ENCODE measurements at regions not wholly inside any gene's neighbourhood (a gene's known extent, or its start where the extent isn't known, plus 50 kb on each side); places are given as distances from the start of the nearest gene placed in this dataset.

- H3K27me3 ChIP-seq (ENCODE audit: insufficient read depth, low read length) = no peaks in the 10 kb centered on the region
- no peak overlapping the region for H3K4me3 ChIP-seq (ENCODE audit: low read length in 2 of 2)
- no peak for DNase-seq
- no peak overlapping the region for H3K27ac ChIP-seq (ENCODE audit: low read depth, low read length)
- H3K9me3 ChIP-seq (ENCODE audit: control insufficient read depth in 1 of 2, low read length in 2 of 2) = no peaks in the 10 kb centered on the region
- ChIA-PET POLR2A (ENCODE audit: partially characterized antibody) (no interaction called here), CTCF (ENCODE audit: partially characterized antibody) (no interaction called here)
- no peak overlapping the region for H3K4me3 Mint-ChIP-seq
- peaks cover 0 to 4% (median 0%) of the 10 kb centered on the region in 8 donors for H3K9me3 Mint-ChIP-seq
- H3K27me3 Mint-ChIP-seq = peaks cover 5 to 9% of the 10 kb centered on the region in 2 donors
- no peaks in the 10 kb centered on the region for H3K36me3 ChIP-seq (ENCODE audit: insufficient read depth, low read length)
- H3K27ac Mint-ChIP-seq = no peak overlapping the region
- H3K36me3 Mint-ChIP-seq = no peaks in the 10 kb centered on the region
- H3K4me1 ChIP-seq (ENCODE audit: insufficient read depth, low read length) = no peaks in the 10 kb centered on the region
- intact Hi-C loops (cut with micrococcal nuclease) = no loop called here
- no peaks in the 10 kb centered on the region for H3K4me1 Mint-ChIP-seq
Observed at GRCh38 chr11:19316434-19316833, 75.7 kb upstream of the E2F8 start.

DNA sequence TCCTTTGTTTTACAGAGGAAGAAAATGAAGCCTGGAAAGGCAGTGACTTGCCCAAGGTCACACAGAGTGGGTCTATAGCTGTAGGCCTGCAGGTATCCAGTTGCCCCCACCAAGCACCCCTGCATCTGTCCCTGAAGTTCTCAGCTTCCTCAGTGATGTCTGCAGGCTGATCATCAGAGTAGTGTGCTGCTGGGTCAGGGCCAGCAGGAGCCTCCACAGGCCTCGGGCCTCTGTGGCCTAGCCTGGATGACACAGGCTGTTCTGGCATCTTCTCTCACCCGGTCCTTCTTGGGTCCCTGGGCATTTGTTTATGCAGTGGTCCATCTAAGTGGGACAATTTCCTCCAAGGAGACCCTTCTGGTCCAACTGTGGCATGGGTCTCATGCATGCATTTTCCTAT, 74.8 kb upstream of the E2F8 start:
- POLR2A ChIA-PET (ENCODE audit: partially characterized antibody) = no interaction called here
- Histone ChIP-seq H3K27ac (ENCODE audit: low read depth, low read length) (no peak overlapping the region), H3K27me3 (ENCODE audit: insufficient read depth, low read length) (no peaks in the 10 kb centered on the region), H3K36me3 (ENCODE audit: insufficient read depth, low read length) (no peaks in the 10 kb centered on the region), H3K4me1 (ENCODE audit: insufficient read depth, low read length) (no peaks in the 10 kb centered on the region), H3K4me3 (ENCODE audit: low read length in 2 of 2) (no peak overlapping the region), H3K9me3 (ENCODE audit: control insufficient read depth in 1 of 2, low read length in 2 of 2) (no peaks in the 10 kb centered on the region)
- Mint-ChIP-seq H3K9me3 (peaks cover 0 to 4% (median 0%) of the 10 kb centered on the region in 8 donors), H3K36me3 (no peaks in the 10 kb centered on the region), H3K4me3 (no peak overlapping the region), H3K27ac (no peak overlapping the region), H3K27me3 (peaks cover 2 to 3% of the 10 kb centered on the region in 2 donors), H3K4me1 (no peaks in the 10 kb centered on the region)
- DNase-seq = no peak
- CTCF ChIA-PET (ENCODE audit: partially characterized antibody) = no interaction called here
- intact Hi-C loops (cut with micrococcal nuclease) = no loop called here

DNA sequence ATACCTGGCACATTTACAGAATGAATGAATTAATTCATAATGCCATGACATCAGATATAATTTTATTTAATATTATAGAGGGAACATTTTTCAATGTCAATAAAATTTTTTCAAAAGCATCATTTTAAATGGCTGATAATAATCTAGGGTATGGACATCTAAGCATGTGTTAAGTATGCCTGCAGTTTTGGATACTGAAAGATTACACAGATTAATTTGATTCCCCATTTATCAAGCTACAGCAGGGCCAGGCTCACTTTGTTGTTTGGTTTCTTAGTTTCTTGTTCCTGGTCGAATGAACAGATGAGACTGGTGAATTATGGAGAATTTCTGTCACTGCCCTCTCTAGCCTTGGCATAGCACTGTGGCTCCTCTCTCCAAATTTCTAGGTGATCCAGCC, 72.4 kb upstream of the E2F8 start:
- H3K27me3 ChIP-seq (ENCODE audit: insufficient read depth, low read length) = no peaks in the 10 kb centered on the region
- H3K27ac ChIP-seq (ENCODE audit: low read depth, low read length) = no peak overlapping the region

DNA sequence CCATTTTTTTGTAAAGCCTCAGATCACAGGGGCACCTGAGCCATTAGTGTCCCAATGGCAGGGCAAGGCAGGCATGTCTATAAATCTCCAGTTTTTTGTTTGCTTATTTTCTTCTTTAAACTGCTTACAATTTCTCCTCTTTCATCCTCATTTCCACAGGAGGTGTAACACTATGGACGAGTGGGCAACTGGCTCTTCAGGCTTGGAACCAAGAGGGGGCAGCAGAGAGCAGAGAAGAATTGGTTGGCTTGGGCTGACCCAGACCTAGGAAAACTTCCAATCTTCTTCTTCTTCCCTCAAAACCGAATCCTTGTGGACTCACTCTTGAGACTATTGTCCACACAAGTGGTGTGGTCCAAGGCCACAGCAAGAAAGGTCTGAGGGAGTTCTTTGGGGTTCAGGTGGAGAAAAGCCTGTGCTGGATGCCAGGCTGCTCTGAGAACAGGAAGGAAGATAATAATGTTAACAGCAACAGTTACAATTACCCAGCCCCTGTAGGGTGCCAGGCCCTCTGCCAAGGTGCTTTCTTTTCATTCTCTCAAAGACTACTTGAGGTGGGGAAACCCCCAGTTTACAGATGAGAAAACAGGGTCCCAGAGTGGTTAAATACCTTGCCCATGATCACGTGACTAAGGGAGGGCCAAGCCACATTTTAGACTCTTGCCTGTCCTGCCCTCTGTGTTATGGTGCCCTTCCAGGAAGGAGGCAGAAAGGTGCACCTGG, 70.7 kb upstream of the E2F8 start:
- peak in 2 of 5 donors; percentile 5 to 10 for DNase-seq
- Histone ChIP-seq H3K9me3 (ENCODE audit: control insufficient read depth in 1 of 2, low read length in 2 of 2) (no peaks in the 10 kb centered on the region), H3K4me3 (ENCODE audit: low read length in 2 of 2) (no peak overlapping the region), H3K36me3 (ENCODE audit: insufficient read depth, low read length) (no peaks in the 10 kb centered on the region), H3K27ac (ENCODE audit: low read depth, low read length) (no peak overlapping the region), H3K4me1 (ENCODE audit: insufficient read depth, low read length) (no peaks in the 10 kb centered on the region), H3K27me3 (ENCODE audit: insufficient read depth, low read length) (no peaks in the 10 kb centered on the region)
- POLR2A ChIA-PET (ENCODE audit: partially characterized antibody) = no interaction called here
- no peaks in the 10 kb centered on the region for H3K4me1 Mint-ChIP-seq
- peaks cover 0 to 3% (median 0%) of the 10 kb centered on the region in 8 donors for H3K9me3 Mint-ChIP-seq
- no peak overlapping the region for H3K4me3 Mint-ChIP-seq
- intact Hi-C loops (cut with micrococcal nuclease) = no loop called here
- no peak overlapping the region for H3K27ac Mint-ChIP-seq
- H3K27me3 Mint-ChIP-seq = peaks cover 0 to 9% of the 10 kb centered on the region in 2 donors
- H3K36me3 Mint-ChIP-seq = no peaks in the 10 kb centered on the region
- CTCF ChIA-PET (ENCODE audit: partially characterized antibody) = no interaction called here

More for the DNA sequence above, 72.4 kb upstream of the E2F8 start:
- ChIA-PET CTCF (ENCODE audit: partially characterized antibody) (no interaction called here), POLR2A (ENCODE audit: partially characterized antibody) (no interaction called here)
- intact Hi-C loops (cut with micrococcal nuclease) = no loop called here
- Mint-ChIP-seq H3K27ac (no peak overlapping the region), H3K9me3 (peaks cover 0 to 3% (median 0%) of the 10 kb centered on the region in 8 donors), H3K27me3 (peaks cover 0 to 4% of the 10 kb centered on the region in 2 donors), H3K4me1 (no peaks in the 10 kb centered on the region), H3K4me3 (no peak overlapping the region), H3K36me3 (no peaks in the 10 kb centered on the region)
- Histone ChIP-seq H3K4me3 (ENCODE audit: low read length in 2 of 2) (no peak overlapping the region), H3K4me1 (ENCODE audit: insufficient read depth, low read length) (no peaks in the 10 kb centered on the region), H3K36me3 (ENCODE audit: insufficient read depth, low read length) (no peaks in the 10 kb centered on the region), H3K9me3 (ENCODE audit: control insufficient read depth in 1 of 2, low read length in 2 of 2) (no peaks in the 10 kb centered on the region)
- no peak for DNase-seq

DNA sequence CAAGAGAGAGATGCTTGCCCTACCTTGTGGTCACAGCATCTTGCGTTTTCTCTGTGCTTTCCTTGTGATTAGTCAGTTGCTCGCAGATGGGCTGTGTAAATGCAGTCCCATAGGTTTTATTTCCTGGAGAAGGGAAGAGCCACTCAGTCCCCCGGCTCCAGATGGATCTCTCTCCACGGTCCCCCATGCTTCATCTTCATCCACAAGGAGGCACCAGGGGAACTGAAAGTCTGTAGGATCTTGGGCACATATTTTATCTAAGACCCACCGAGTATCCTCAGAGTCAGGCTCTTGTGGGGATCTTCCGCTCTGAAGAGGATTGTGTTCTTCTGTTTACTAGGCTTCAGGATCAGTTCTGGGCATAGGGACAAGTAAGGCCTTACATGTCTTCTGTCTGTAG, 66.8 kb upstream of the E2F8 start:
- H3K4me1 ChIP-seq (ENCODE audit: insufficient read depth, low read length) = no peaks in the 10 kb centered on the region
- H3K9me3 ChIP-seq (ENCODE audit: control insufficient read depth in 1 of 2, low read length in 2 of 2) = no peaks in the 10 kb centered on the region
- intact Hi-C loops (cut with micrococcal nuclease) = no loop called here
- Mint-ChIP-seq H3K9me3 (peaks cover 0 to 3% (median 0%) of the 10 kb centered on the region in 8 donors), H3K4me1 (no peaks in the 10 kb centered on the region), H3K27me3 (peaks cover 9 to 11% of the 10 kb centered on the region in 2 donors), H3K4me3 (no peak overlapping the region), H3K27ac (no peak overlapping the region), H3K36me3 (no peaks in the 10 kb centered on the region)
- CTCF ChIA-PET (ENCODE audit: partially characterized antibody) = no interaction called here
- no peak overlapping the region for H3K27ac ChIP-seq (ENCODE audit: low read depth, low read length)
- no peaks in the 10 kb centered on the region for H3K27me3 ChIP-seq (ENCODE audit: insufficient read depth, low read length)
- no peak overlapping the region for H3K4me3 ChIP-seq (ENCODE audit: low read length in 2 of 2)
- DNase-seq = no peak
- POLR2A ChIA-PET (ENCODE audit: partially characterized antibody) = no interaction called here
- H3K36me3 ChIP-seq (ENCODE audit: insufficient read depth, low read length) = no peaks in the 10 kb centered on the region

DNA sequence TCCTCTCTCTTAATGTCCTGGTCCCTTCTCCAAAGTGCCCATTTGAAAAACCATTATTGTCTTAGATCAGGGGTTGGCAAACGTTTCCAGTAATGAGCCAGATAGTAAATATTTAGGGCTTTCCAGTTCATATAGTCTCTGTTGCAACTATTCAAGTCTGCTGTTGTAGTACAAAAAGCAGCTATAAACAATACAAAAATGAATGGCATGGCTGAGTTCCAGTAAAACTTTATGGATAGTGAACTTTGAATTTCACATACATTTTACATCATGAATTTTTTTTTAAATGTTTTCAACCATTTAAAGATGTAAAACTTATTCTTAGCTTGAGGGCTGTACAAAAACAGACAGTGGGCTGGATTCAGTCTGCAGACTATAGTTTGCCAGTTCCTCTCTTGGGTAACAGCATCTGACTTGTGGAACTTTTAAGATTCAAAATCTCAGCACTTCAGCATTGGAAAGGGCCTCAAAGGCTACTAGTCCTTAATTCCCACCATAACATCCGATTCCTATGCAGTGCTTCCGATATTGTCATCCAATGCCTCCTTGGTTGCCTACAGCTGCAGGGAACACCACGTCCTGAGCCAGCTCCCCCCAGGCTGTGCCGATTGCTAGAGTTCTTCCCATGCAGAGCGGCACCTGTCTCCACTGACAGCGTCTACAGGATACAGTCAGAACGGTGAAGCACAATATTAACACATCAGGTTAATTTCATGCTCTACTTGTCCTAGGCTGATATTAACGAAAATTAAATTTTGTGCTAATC, 65.6 kb upstream of the E2F8 start:
- Histone ChIP-seq H3K4me3 (ENCODE audit: low read length in 2 of 2) (no peak overlapping the region), H3K36me3 (ENCODE audit: insufficient read depth, low read length) (no peaks in the 10 kb centered on the region), H3K9me3 (ENCODE audit: control insufficient read depth in 1 of 2, low read length in 2 of 2) (no peaks in the 10 kb centered on the region), H3K27ac (ENCODE audit: low read depth, low read length) (no peak overlapping the region), H3K4me1 (ENCODE audit: insufficient read depth, low read length) (no peaks in the 10 kb centered on the region), H3K27me3 (ENCODE audit: insufficient read depth, low read length) (no peaks in the 10 kb centered on the region)
- POLR2A ChIA-PET (ENCODE audit: partially characterized antibody) = no interaction called here
- intact Hi-C loops (cut with micrococcal nuclease) = no loop called here
- Mint-ChIP-seq H3K27ac (no peak overlapping the region), H3K4me3 (no peak overlapping the region), H3K9me3 (peaks cover 0 to 3% (median 0%) of the 10 kb centered on the region in 8 donors), H3K4me1 (no peaks in the 10 kb centered on the region), H3K27me3 (peaks cover 9 to 11% of the 10 kb centered on the region in 2 donors), H3K36me3 (no peaks in the 10 kb centered on the region)
- no peak for DNase-seq
- CTCF ChIA-PET (ENCODE audit: partially characterized antibody) = no interaction called here

DNA sequence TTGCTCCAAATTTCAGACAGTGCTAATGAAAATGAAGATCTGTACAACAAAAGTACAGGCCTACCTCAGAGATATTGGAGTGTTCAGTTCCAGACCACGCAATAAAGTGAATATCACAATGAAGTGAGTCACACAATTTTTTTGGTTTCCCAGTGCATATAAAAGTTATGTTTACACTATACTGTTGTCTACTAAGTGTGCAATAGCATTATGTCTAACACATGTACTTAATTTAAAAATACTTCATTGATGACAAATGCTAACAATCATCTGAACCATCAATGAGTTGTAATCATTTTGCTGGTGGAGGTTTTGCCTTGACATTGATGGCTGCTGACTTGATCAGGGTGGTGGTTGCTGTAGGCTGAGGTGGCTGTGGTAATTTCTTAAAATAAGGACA, 60.6 kb upstream of the E2F8 start:
- intact Hi-C loops (cut with micrococcal nuclease) = no loop called here
- peaks cover 17 to 21% of the 10 kb centered on the region in 2 donors for H3K27me3 Mint-ChIP-seq
- no peaks in the 10 kb centered on the region for H3K36me3 ChIP-seq (ENCODE audit: insufficient read depth, low read length)
- no peak overlapping the region for H3K27ac ChIP-seq (ENCODE audit: low read depth, low read length)
- H3K27ac Mint-ChIP-seq = no peak overlapping the region
- no peaks in the 10 kb centered on the region for H3K4me1 ChIP-seq (ENCODE audit: insufficient read depth, low read length)
- no peaks in the 10 kb centered on the region for H3K36me3 Mint-ChIP-seq
- ChIA-PET CTCF (ENCODE audit: partially characterized antibody) (no interaction called here), POLR2A (ENCODE audit: partially characterized antibody) (no interaction called here)
- no peak overlapping the region for H3K4me3 Mint-ChIP-seq
- H3K9me3 Mint-ChIP-seq = peaks cover 0 to 2% (median 0%) of the 10 kb centered on the region in 8 donors
- H3K4me3 ChIP-seq (ENCODE audit: low read length in 2 of 2) = no peak overlapping the region
- no peaks in the 10 kb centered on the region for H3K9me3 ChIP-seq (ENCODE audit: control insufficient read depth in 1 of 2, low read length in 2 of 2)
- H3K27me3 ChIP-seq (ENCODE audit: insufficient read depth, low read length) = no peaks in the 10 kb centered on the region
- no peaks in the 10 kb centered on the region for H3K4me1 Mint-ChIP-seq
- DNase-seq = no peak
